ENCODE measurements at regions not wholly inside any gene's neighbourhood (a gene's known extent, or its start where the extent isn't known, plus 50 kb on each side); places are given as distances from the start of the nearest gene placed in this dataset.

DNA sequence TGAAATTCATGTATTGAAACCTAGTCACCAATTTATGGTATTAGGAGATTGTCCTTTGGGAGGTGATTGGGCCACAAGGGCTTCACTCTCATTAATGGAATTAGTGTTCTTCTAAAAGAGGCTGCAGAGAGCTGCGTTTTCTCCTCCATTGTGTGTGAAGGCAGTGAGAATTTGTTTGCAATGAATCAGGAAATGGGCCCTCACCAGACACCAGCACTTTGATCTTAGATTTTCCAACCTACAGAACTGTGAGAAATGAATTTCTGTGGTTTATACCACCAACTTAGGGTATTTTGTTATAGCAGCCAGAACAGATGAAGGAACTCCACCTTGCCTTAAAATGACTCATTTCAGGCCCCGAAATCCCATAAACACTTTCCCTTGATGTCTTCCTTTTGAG, 544.2 kb downstream of the RWDD3 start (continued):
- TF ChIP-seq NRF1 (IDR thresholded peaks at IDR 0.05; ENCODE audit: low read depth, low read length) = no peak
- TF ChIP-seq, protein P1, sequence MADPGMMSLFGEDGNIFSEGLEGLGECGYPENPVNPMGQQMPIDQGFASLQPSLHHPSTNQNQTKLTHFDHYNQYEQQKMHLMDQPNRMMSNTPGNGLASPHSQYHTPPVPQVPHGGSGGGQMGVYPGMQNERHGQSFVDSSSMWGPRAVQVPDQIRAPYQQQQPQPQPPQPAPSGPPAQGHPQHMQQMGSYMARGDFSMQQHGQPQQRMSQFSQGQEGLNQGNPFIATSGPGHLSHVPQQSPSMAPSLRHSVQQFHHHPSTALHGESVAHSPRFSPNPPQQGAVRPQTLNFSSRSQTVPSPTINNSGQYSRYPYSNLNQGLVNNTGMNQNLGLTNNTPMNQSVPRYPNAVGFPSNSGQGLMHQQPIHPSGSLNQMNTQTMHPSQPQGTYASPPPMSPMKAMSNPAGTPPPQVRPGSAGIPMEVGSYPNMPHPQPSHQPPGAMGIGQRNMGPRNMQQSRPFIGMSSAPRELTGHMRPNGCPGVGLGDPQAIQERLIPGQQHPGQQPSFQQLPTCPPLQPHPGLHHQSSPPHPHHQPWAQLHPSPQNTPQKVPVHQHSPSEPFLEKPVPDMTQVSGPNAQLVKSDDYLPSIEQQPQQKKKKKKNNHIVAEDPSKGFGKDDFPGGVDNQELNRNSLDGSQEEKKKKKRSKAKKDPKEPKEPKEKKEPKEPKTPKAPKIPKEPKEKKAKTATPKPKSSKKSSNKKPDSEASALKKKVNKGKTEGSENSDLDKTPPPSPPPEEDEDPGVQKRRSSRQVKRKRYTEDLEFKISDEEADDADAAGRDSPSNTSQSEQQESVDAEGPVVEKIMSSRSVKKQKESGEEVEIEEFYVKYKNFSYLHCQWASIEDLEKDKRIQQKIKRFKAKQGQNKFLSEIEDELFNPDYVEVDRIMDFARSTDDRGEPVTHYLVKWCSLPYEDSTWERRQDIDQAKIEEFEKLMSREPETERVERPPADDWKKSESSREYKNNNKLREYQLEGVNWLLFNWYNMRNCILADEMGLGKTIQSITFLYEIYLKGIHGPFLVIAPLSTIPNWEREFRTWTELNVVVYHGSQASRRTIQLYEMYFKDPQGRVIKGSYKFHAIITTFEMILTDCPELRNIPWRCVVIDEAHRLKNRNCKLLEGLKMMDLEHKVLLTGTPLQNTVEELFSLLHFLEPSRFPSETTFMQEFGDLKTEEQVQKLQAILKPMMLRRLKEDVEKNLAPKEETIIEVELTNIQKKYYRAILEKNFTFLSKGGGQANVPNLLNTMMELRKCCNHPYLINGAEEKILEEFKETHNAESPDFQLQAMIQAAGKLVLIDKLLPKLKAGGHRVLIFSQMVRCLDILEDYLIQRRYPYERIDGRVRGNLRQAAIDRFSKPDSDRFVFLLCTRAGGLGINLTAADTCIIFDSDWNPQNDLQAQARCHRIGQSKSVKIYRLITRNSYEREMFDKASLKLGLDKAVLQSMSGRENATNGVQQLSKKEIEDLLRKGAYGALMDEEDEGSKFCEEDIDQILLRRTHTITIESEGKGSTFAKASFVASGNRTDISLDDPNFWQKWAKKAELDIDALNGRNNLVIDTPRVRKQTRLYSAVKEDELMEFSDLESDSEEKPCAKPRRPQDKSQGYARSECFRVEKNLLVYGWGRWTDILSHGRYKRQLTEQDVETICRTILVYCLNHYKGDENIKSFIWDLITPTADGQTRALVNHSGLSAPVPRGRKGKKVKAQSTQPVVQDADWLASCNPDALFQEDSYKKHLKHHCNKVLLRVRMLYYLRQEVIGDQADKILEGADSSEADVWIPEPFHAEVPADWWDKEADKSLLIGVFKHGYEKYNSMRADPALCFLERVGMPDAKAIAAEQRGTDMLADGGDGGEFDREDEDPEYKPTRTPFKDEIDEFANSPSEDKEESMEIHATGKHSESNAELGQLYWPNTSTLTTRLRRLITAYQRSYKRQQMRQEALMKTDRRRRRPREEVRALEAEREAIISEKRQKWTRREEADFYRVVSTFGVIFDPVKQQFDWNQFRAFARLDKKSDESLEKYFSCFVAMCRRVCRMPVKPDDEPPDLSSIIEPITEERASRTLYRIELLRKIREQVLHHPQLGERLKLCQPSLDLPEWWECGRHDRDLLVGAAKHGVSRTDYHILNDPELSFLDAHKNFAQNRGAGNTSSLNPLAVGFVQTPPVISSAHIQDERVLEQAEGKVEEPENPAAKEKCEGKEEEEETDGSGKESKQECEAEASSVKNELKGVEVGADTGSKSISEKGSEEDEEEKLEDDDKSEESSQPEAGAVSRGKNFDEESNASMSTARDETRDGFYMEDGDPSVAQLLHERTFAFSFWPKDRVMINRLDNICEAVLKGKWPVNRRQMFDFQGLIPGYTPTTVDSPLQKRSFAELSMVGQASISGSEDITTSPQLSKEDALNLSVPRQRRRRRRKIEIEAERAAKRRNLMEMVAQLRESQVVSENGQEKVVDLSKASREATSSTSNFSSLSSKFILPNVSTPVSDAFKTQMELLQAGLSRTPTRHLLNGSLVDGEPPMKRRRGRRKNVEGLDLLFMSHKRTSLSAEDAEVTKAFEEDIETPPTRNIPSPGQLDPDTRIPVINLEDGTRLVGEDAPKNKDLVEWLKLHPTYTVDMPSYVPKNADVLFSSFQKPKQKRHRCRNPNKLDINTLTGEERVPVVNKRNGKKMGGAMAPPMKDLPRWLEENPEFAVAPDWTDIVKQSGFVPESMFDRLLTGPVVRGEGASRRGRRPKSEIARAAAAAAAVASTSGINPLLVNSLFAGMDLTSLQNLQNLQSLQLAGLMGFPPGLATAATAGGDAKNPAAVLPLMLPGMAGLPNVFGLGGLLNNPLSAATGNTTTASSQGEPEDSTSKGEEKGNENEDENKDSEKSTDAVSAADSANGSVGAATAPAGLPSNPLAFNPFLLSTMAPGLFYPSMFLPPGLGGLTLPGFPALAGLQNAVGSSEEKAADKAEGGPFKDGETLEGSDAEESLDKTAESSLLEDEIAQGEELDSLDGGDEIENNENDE (IDR thresholded peaks at IDR 0.05; ENCODE audit: insufficient replicate concordance, low read length) = no peak

Data from H1 (cell line).